WTC11 (cell line): ENCODE measurements at regions not wholly inside any gene's neighbourhood (a gene's known extent, or its start where the extent isn't known, plus 50 kb on each side); places are given as distances from the start of the nearest gene placed in this dataset.

Experiments
- ATAC-seq: fragments of 200-7000 bp; cut with Tn5 transposase; 2 replicates; pipeline ENCODE4 v1.10.0; 2021; ENCODE audit warnings: mild to moderate bottlenecking, moderate library complexity
- CTCF ChIA-PET: fragments of 300-600 bp; sonication (Branson Sonifier 250); formaldehyde crosslinking; loops from one replicate; lab custom pipeline; 2021; ENCODE audit warnings: antibody characterized with exemption; lab: Charles Lee
- POLR2A ChIA-PET: fragments of 350-600 bp; sonication (Branson Sonifier 250); formaldehyde crosslinking; loops from one replicate; lab custom pipeline; 2021; ENCODE audit warnings: antibody characterized with exemption; lab: Charles Lee
- DNase-seq: peaks from one replicate; pipeline ENCODE4 v3.0.0; 2021; ENCODE audit warnings: low spot score
- H3K27ac Mint-ChIP-seq: 2 replicates; pipeline ENCODE4 v1.8.0; 2021; ENCODE audit warnings: mixed read lengths
- H3K27me3 Mint-ChIP-seq: 2 replicates; pipeline ENCODE4 v1.8.0; 2021; ENCODE audit warnings: low read depth, mild to moderate bottlenecking, moderate library complexity, mixed read lengths
- H3K36me3 Mint-ChIP-seq: 2 replicates; pipeline ENCODE4 v1.8.0; 2021; ENCODE audit warnings: mixed read lengths
- H3K4me1 Mint-ChIP-seq: 2 replicates; pipeline ENCODE4 v1.8.0; 2022; ENCODE audit warnings: mixed read lengths
- H3K4me3 Mint-ChIP-seq: 2 replicates; pipeline ENCODE4 v1.8.0; 2021; ENCODE audit warnings: mild to moderate bottlenecking, moderate library complexity, mixed read lengths
- H3K9me3 Mint-ChIP-seq: 2 replicates; pipeline ENCODE4 v1.8.0; 2021; ENCODE audit warnings: mixed read lengths
- ATF1 ChIP-seq: sonication (generic); formaldehyde crosslinking; IDR thresholded peaks from 2 replicates; pipeline ENCODE4 v1.8.1; 2023; ENCODE audit warnings: mild to moderate bottlenecking, moderate library complexity, missing genetic modification reagents
- EMX1 ChIP-seq: fragments of 250-450 bp; sonication (Bioruptor Pico); IDR thresholded peaks from 2 replicates; pipeline ENCODE4 v1.8.0; 2021; ENCODE audit warnings: mild to moderate bottlenecking
- HMGA2 ChIP-seq: fragments of 250-450 bp; sonication (Bioruptor Pico); IDR thresholded peaks from 2 replicates; pipeline ENCODE4 v1.4.0; 2021; ENCODE audit warnings: mild to moderate bottlenecking, moderate library complexity
- IRF2 ChIP-seq: sonication (generic); formaldehyde crosslinking; IDR thresholded peaks from 2 replicates; pipeline ENCODE4 v1.8.0; 2022; ENCODE audit warnings: low read depth, missing genetic modification reagents, borderline replicate concordance
- MXD4 ChIP-seq: fragments of 250-450 bp; sonication (Bioruptor Pico); IDR thresholded peaks from 2 replicates; pipeline ENCODE4 v1.8.0; 2021; ENCODE audit warnings: mild to moderate bottlenecking, moderate library complexity, borderline replicate concordance
- NFE2L1 ChIP-seq: sonication (generic); formaldehyde crosslinking; IDR thresholded peaks from 2 replicates; pipeline ENCODE4 v1.8.1; 2023; ENCODE audit warnings: missing genetic modification reagents
- OVOL2 ChIP-seq: fragments of 250-450 bp; sonication (Bioruptor Pico); IDR thresholded peaks from 2 replicates; pipeline ENCODE4 v1.9.0; 2021; ENCODE audit warnings: mild to moderate bottlenecking, borderline replicate concordance
- TEAD1 ChIP-seq: sonication (generic); formaldehyde crosslinking; IDR thresholded peaks from 2 replicates; pipeline ENCODE4 v1.8.0; 2022; ENCODE audit warnings: mild to moderate bottlenecking, missing genetic modification reagents
- ZBTB21 ChIP-seq: sonication (generic); formaldehyde crosslinking; IDR thresholded peaks from 2 replicates; pipeline ENCODE4 v1.8.1; 2023; ENCODE audit warnings: mild to moderate bottlenecking, missing genetic modification reagents, borderline replicate concordance
- ZNF219 ChIP-seq: sonication (generic); formaldehyde crosslinking; IDR thresholded peaks from 2 replicates; pipeline ENCODE4 v1.8.0; 2023; ENCODE audit warnings: missing genetic modification reagents, mild to moderate bottlenecking, borderline replicate concordance
- ZNF317 ChIP-seq: sonication (generic); formaldehyde crosslinking; IDR thresholded peaks from 2 replicates; pipeline ENCODE4 v1.8.1; 2023; ENCODE audit warnings: low read depth, mild to moderate bottlenecking, moderate library complexity, missing genetic modification reagents, borderline replicate concordance
- ZNF416 ChIP-seq: fragments of 250-450 bp; sonication (Bioruptor Pico); IDR thresholded peaks from 2 replicates; pipeline ENCODE4 v1.9.0; 2021; ENCODE audit warnings: mild to moderate bottlenecking, inconsistent platforms
- TF ChIP-seq, protein P1 (sequence below): fragments of 250-450 bp; sonication (Bioruptor Pico); IDR thresholded peaks from 2 replicates; pipeline ENCODE4 v1.9.0; 2021; ENCODE audit warnings: mild to moderate bottlenecking
- TF ChIP-seq, protein P2 (sequence below): sonication (generic); formaldehyde crosslinking; IDR thresholded peaks from 2 replicates; pipeline ENCODE4 v1.8.1; 2023; ENCODE audit warnings: mild to moderate bottlenecking, missing genetic modification reagents
- TF ChIP-seq, protein P3 (sequence below): sonication (generic); formaldehyde crosslinking; IDR thresholded peaks from 2 replicates; pipeline ENCODE4 v1.8.1; 2022; ENCODE audit warnings: low read depth, missing genetic modification reagents, borderline replicate concordance
- TF ChIP-seq, protein P4 (sequence below): sonication (generic); formaldehyde crosslinking; IDR thresholded peaks from 2 replicates; pipeline ENCODE4 v1.8.1; 2023; ENCODE audit warnings: mild to moderate bottlenecking, missing genetic modification reagents, borderline replicate concordance
- TF ChIP-seq, protein P5 (sequence below): fragments of 250-450 bp; sonication (Bioruptor Pico); IDR thresholded peaks from 2 replicates; pipeline ENCODE4 v1.9.0; 2021; ENCODE audit warnings: mild to moderate bottlenecking, borderline replicate concordance

DNA sequence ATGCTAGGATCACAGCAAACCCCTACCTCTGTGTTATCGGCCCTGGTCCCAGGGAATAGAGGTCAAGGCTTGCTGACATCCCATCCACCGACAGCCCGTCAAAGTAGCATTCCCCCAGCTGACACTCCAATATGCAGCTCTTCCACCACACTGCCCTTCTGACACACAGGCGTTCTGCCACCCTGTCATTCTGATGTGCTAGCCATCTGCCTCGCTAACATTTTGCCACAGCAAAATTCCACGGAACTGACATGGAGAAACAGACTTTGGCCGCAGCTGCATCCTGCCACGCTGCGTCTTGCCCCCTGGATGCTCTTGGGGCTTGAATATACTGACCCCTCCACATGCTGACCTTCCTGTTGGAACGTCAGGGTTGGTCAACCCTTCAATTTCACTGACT lies 163.2 kb upstream of the CSF3R start:
- CTCF ChIA-PET: interaction anchor here (3.3 kb wide), 1 partner anchor 70 kb away, joined by 11 read pairs; no protein-coding TSS in a partner anchor
- no peak overlapping the region for H3K4me3 Mint-ChIP-seq
- H3K27ac Mint-ChIP-seq: no peak overlapping the region
- ATAC-seq (no peak), DNase-seq (no peak)
- H3K4me1 Mint-ChIP-seq: peaks cover 9% of the 10 kb centered on the region
- H3K36me3 Mint-ChIP-seq: no peaks in the 10 kb centered on the region
- TF ChIP-seq ZNF416 (CRISPR knock-in tag) (no peak), ATF1 (CRISPR knock-in tag) (no peak), IRF2 (CRISPR knock-in tag) (no peak), HMGA2 (no peak), ZNF219 (CRISPR knock-in tag) (no peak), EMX1 (CRISPR knock-in tag) (no peak), ZBTB21 (CRISPR knock-in tag) (no peak), OVOL2 (CRISPR knock-in tag) (no peak)
- TF ChIP-seq, protein P1, sequence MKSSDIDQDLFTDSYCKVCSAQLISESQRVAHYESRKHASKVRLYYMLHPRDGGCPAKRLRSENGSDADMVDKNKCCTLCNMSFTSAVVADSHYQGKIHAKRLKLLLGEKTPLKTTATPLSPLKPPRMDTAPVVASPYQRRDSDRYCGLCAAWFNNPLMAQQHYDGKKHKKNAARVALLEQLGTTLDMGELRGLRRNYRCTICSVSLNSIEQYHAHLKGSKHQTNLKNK (CRISPR knock-in tag): no peak
- TF ChIP-seq, protein P2, sequence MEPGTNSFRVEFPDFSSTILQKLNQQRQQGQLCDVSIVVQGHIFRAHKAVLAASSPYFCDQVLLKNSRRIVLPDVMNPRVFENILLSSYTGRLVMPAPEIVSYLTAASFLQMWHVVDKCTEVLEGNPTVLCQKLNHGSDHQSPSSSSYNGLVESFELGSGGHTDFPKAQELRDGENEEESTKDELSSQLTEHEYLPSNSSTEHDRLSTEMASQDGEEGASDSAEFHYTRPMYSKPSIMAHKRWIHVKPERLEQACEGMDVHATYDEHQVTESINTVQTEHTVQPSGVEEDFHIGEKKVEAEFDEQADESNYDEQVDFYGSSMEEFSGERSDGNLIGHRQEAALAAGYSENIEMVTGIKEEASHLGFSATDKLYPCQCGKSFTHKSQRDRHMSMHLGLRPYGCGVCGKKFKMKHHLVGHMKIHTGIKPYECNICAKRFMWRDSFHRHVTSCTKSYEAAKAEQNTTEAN (CRISPR knock-in tag): no peak
- H3K27me3 Mint-ChIP-seq: peaks cover 3% of the 10 kb centered on the region; the same call in 1 of the 2 replicates
- POLR2A ChIA-PET: no interaction called here
- no peaks in the 10 kb centered on the region for H3K9me3 Mint-ChIP-seq

DNA sequence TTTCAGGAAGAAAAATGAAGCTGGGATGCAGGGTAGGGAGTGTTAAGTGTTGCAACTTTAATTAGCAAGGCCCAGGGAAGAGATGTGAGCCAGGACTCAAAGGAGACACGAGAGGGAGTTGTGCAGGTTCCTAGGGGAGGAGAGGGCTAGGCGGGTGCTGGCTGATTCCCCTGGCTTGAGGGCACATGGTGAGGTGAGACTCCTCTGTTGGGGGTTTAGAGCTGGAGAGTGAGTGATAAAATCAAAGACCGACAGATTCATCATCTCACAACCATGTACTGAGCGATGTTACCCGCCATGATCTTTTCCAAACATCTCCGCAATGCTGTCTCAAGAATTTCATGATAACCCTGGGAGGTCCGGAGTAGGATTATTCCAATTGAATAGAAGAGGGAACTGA lies 161.8 kb upstream of the CSF3R start:
- H3K4me3 Mint-ChIP-seq: no peak overlapping the region
- H3K4me1 Mint-ChIP-seq: peaks cover 9% of the 10 kb centered on the region
- ChIA-PET POLR2A (no interaction called here), CTCF (interaction anchor here (0.5 kb wide), 1 partner anchor 354 kb away, joined by 3 read pairs; no protein-coding TSS in a partner anchor)
- TF ChIP-seq, protein P3, sequence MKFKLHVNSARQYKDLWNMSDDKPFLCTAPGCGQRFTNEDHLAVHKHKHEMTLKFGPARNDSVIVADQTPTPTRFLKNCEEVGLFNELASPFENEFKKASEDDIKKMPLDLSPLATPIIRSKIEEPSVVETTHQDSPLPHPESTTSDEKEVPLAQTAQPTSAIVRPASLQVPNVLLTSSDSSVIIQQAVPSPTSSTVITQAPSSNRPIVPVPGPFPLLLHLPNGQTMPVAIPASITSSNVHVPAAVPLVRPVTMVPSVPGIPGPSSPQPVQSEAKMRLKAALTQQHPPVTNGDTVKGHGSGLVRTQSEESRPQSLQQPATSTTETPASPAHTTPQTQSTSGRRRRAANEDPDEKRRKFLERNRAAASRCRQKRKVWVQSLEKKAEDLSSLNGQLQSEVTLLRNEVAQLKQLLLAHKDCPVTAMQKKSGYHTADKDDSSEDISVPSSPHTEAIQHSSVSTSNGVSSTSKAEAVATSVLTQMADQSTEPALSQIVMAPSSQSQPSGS: no peak
- TF ChIP-seq ZNF317 (CRISPR knock-in tag) (no peak), NFE2L1 (CRISPR knock-in tag) (no peak), OVOL2 (CRISPR knock-in tag) (no peak), TEAD1 (no peak), MXD4 (CRISPR knock-in tag) (no peak)
- TF ChIP-seq, protein P4, sequence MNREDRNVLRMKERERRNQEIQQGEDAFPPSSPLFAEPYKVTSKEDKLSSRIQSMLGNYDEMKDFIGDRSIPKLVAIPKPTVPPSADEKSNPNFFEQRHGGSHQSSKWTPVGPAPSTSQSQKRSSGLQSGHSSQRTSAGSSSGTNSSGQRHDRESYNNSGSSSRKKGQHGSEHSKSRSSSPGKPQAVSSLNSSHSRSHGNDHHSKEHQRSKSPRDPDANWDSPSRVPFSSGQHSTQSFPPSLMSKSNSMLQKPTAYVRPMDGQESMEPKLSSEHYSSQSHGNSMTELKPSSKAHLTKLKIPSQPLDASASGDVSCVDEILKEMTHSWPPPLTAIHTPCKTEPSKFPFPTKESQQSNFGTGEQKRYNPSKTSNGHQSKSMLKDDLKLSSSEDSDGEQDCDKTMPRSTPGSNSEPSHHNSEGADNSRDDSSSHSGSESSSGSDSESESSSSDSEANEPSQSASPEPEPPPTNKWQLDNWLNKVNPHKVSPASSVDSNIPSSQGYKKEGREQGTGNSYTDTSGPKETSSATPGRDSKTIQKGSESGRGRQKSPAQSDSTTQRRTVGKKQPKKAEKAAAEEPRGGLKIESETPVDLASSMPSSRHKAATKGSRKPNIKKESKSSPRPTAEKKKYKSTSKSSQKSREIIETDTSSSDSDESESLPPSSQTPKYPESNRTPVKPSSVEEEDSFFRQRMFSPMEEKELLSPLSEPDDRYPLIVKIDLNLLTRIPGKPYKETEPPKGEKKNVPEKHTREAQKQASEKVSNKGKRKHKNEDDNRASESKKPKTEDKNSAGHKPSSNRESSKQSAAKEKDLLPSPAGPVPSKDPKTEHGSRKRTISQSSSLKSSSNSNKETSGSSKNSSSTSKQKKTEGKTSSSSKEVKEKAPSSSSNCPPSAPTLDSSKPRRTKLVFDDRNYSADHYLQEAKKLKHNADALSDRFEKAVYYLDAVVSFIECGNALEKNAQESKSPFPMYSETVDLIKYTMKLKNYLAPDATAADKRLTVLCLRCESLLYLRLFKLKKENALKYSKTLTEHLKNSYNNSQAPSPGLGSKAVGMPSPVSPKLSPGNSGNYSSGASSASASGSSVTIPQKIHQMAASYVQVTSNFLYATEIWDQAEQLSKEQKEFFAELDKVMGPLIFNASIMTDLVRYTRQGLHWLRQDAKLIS (CRISPR knock-in tag): no peak
- TF ChIP-seq, protein P5, sequence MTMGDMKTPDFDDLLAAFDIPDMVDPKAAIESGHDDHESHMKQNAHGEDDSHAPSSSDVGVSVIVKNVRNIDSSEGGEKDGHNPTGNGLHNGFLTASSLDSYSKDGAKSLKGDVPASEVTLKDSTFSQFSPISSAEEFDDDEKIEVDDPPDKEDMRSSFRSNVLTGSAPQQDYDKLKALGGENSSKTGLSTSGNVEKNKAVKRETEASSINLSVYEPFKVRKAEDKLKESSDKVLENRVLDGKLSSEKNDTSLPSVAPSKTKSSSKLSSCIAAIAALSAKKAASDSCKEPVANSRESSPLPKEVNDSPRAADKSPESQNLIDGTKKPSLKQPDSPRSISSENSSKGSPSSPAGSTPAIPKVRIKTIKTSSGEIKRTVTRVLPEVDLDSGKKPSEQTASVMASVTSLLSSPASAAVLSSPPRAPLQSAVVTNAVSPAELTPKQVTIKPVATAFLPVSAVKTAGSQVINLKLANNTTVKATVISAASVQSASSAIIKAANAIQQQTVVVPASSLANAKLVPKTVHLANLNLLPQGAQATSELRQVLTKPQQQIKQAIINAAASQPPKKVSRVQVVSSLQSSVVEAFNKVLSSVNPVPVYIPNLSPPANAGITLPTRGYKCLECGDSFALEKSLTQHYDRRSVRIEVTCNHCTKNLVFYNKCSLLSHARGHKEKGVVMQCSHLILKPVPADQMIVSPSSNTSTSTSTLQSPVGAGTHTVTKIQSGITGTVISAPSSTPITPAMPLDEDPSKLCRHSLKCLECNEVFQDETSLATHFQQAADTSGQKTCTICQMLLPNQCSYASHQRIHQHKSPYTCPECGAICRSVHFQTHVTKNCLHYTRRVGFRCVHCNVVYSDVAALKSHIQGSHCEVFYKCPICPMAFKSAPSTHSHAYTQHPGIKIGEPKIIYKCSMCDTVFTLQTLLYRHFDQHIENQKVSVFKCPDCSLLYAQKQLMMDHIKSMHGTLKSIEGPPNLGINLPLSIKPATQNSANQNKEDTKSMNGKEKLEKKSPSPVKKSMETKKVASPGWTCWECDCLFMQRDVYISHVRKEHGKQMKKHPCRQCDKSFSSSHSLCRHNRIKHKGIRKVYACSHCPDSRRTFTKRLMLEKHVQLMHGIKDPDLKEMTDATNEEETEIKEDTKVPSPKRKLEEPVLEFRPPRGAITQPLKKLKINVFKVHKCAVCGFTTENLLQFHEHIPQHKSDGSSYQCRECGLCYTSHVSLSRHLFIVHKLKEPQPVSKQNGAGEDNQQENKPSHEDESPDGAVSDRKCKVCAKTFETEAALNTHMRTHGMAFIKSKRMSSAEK: no peak
- TF ChIP-seq, protein P1 (CRISPR knock-in tag): no peak
- H3K27me3 Mint-ChIP-seq: no peaks in the 10 kb centered on the region; the same call in 1 of the 2 replicates
- H3K27ac Mint-ChIP-seq: no peak overlapping the region
- DNase-seq (no peak), ATAC-seq (no peak)
- no peaks in the 10 kb centered on the region for H3K9me3 Mint-ChIP-seq
- no peaks in the 10 kb centered on the region for H3K36me3 Mint-ChIP-seq
